ENCODE measurements at regions not wholly inside any gene's neighbourhood (a gene's known extent, or its start where the extent isn't known, plus 50 kb on each side); places are given as distances from the start of the nearest gene placed in this dataset.

DNA sequence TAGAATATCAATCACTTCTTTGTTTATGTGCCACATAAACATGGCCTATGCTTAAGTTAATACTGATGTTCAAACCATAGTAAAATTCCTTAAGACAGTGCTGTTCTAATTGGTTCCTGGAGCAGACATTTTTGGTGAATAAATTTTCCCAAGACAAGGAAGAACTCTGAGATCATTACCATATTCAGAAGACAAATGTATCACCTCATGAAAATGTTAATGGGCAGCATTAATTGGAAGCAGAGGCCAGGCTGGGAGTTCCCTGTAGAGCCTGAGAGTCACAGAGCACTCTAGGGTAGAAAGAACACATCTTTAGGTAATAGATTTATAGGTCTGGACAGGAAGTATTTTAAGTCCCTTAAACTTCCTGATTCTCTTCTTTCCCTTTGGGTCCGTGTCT is 240.2 kb downstream of the MAN2A1 start:
- Histone ChIP-seq H3K4ac (ENCODE audit: low read depth, low read length) (no peak overlapping the region), H2AK5ac (ENCODE audit: low read depth, low read length) (no peak overlapping the region), H4K8ac (ENCODE audit: low read depth in 2 of 2, low read length in 2 of 2) (no peak overlapping the region; a peak in 1 of 4 replicates), H3K14ac (replicated peaks; ENCODE audit: low read depth, low read length) (no peak overlapping the region), H3K9ac (ENCODE audit: low read depth, low read length) (no peak overlapping the region), H3K4me3 (ENCODE audit: insufficient read depth, low read depth, low read length) (no peak overlapping the region), H4K20me1 (ENCODE audit: insufficient read depth, low read length) (no peaks in the 10 kb centered on the region), H2AFZ (replicated peaks; ENCODE audit: low read length, poor library complexity) (no peak overlapping the region), H3K27me3 (ENCODE audit: control insufficient read depth, insufficient read depth, low read length) (no peaks in the 10 kb centered on the region), H3K27ac (ENCODE audit: insufficient read depth, low read length) (no peak overlapping the region), H3K9me1 (ENCODE audit: insufficient read depth, low read length) (no peaks in the 10 kb centered on the region), H3K18ac (ENCODE audit: low read depth, low read length) (no peak overlapping the region; the same call in 1 of the 2 replicates), H3K36me3 (ENCODE audit: control insufficient read depth, insufficient read depth, low read length) (no peaks in the 10 kb centered on the region), H2BK120ac (ENCODE audit: low read depth, low read length) (no peak overlapping the region), H4K5ac (ENCODE audit: low read depth, low read length) (no peak overlapping the region), H2BK5ac (ENCODE audit: low read depth, low read length, poor library complexity, severe bottlenecking) (no peak overlapping the region), H4K91ac (ENCODE audit: insufficient read depth, low read depth, low read length) (no peak overlapping the region), H3K79me1 (ENCODE audit: low read depth in 1 of 2, low read length in 2 of 2) (no peaks in the 10 kb centered on the region), H3K4me2 (ENCODE audit: low read depth, low read length) (peak overlapping the region; percentile 22; the same call in 1 of the 2 replicates), H3K23ac (ENCODE audit: low read depth, low read length) (no peak overlapping the region), H3K4me1 (ENCODE audit: control insufficient read depth, insufficient read depth, low read length) (peaks cover 2% of the 10 kb centered on the region; the same call in 1 of the 2 replicates), H3K56ac (ENCODE audit: extremely low read depth, insufficient read depth, low read length) (no peak overlapping the region), H2AK9ac (replicated peaks; ENCODE audit: low read depth, low read length, poor library complexity) (no peak overlapping the region), H2BK15ac (ENCODE audit: low read depth, low read length) (no peak overlapping the region), H2BK20ac (ENCODE audit: low read depth, low read length) (no peak overlapping the region), H3K9me3 (ENCODE audit: control insufficient read depth, insufficient read depth, low read length) (no peaks in the 10 kb centered on the region)
- ChIA-PET POLR2A (ENCODE audit: unreplicated experiment) (interaction anchor here (0.6 kb wide), 1 partner anchor 526 kb away, joined by 4 read pairs; no protein-coding TSS in a partner anchor), CTCF (no interaction called here)
- no peak for TF ChIP-seq BHLHE40 (IDR thresholded peaks at IDR 0.05; ENCODE audit: low read depth, low read length)
- no peak for TF ChIP-seq MAZ (IDR thresholded peaks at IDR 0.05; ENCODE audit: borderline replicate concordance, low read depth, low read length)
- TF ChIP-seq, protein P1, sequence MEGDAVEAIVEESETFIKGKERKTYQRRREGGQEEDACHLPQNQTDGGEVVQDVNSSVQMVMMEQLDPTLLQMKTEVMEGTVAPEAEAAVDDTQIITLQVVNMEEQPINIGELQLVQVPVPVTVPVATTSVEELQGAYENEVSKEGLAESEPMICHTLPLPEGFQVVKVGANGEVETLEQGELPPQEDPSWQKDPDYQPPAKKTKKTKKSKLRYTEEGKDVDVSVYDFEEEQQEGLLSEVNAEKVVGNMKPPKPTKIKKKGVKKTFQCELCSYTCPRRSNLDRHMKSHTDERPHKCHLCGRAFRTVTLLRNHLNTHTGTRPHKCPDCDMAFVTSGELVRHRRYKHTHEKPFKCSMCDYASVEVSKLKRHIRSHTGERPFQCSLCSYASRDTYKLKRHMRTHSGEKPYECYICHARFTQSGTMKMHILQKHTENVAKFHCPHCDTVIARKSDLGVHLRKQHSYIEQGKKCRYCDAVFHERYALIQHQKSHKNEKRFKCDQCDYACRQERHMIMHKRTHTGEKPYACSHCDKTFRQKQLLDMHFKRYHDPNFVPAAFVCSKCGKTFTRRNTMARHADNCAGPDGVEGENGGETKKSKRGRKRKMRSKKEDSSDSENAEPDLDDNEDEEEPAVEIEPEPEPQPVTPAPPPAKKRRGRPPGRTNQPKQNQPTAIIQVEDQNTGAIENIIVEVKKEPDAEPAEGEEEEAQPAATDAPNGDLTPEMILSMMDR (conservative IDR thresholded peaks at IDR 0.05; ENCODE audit: low read depth, low read length), result no peak
- TF ChIP-seq MXI1 (IDR thresholded peaks at IDR 0.05; ENCODE audit: borderline replicate concordance, low read depth, low read length), result no peak
- TF ChIP-seq, protein P2, sequence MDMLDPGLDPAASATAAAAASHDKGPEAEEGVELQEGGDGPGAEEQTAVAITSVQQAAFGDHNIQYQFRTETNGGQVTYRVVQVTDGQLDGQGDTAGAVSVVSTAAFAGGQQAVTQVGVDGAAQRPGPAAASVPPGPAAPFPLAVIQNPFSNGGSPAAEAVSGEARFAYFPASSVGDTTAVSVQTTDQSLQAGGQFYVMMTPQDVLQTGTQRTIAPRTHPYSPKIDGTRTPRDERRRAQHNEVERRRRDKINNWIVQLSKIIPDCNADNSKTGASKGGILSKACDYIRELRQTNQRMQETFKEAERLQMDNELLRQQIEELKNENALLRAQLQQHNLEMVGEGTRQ (IDR thresholded peaks at IDR 0.05; ENCODE audit: low read depth, low read length), result no peak
- TF ChIP-seq FOS (IDR thresholded peaks at IDR 0.05; ENCODE audit: low read depth, low read length), result no peak
- no peak for TF ChIP-seq POLR2A (IDR thresholded peaks at IDR 0.05; ENCODE audit: low read depth, low read length)
- TF ChIP-seq SMC3 (IDR thresholded peaks at IDR 0.05; ENCODE audit: low read depth, low read length), result no peak
- no peak for TF ChIP-seq RCOR1 (IDR thresholded peaks at IDR 0.05; ENCODE audit: insufficient replicate concordance, low read length)
- TF ChIP-seq MAFK (IDR thresholded peaks at IDR 0.05; ENCODE audit: low read depth, low read length), result no peak
- TF ChIP-seq, protein P3, sequence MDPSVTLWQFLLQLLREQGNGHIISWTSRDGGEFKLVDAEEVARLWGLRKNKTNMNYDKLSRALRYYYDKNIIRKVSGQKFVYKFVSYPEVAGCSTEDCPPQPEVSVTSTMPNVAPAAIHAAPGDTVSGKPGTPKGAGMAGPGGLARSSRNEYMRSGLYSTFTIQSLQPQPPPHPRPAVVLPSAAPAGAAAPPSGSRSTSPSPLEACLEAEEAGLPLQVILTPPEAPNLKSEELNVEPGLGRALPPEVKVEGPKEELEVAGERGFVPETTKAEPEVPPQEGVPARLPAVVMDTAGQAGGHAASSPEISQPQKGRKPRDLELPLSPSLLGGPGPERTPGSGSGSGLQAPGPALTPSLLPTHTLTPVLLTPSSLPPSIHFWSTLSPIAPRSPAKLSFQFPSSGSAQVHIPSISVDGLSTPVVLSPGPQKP (IDR thresholded peaks at IDR 0.05; ENCODE audit: borderline replicate concordance, low read depth, low read length), result no peak
- no peak for TF ChIP-seq CEBPB (IDR thresholded peaks at IDR 0.05; ENCODE audit: low read depth, low read length)
- no peak for TF ChIP-seq RFX5 (IDR thresholded peaks at IDR 0.05; ENCODE audit: low read depth, low read length)
- TF ChIP-seq CHD1 (IDR thresholded peaks at IDR 0.05; ENCODE audit: low read depth, low read length), result no peak
- no peak for TF ChIP-seq NFE2L2 (IDR thresholded peaks at IDR 0.05; ENCODE audit: low read depth, low read length)
- dilution Hi-C loops (cut with HindIII; ENCODE audit: low sequenced_read_pairs, unreplicated experiment), result no loop called here
- DNase-seq (peak; percentile 1), ATAC-seq (ENCODE audit: low read depth) (peak; percentile 67)
- intact Hi-C loops (cut with micrococcal nuclease), result no loop called here
- in situ Hi-C loops (cut with MboI; ENCODE audit: low sequenced_read_pairs), result no loop called here
- WGBS, 2 experiments (ENCODE audit: extremely low coverage in 2 of 2, insufficient read length in 1 of 2), result no CpG with 5 or more reads among the region's 1 CpG
- no TSS peak for BruUV-seq (replicated peaks)

Data from IMR-90 (cell line).